Parathyroid adenoma (tissue), 2 donors: ENCODE measurements at regions not wholly inside any gene's neighbourhood (a gene's known extent, or its start where the extent isn't known, plus 50 kb on each side); places are given as distances from the start of the nearest gene placed in this dataset.

Experiments
- H2AFZ ChIP-seq: fragments of 300-600 bp; sonication (generic); one replicate; pipeline ENCODE4 v1.7.0; 2017; ENCODE audit warnings: antibody characterized with exemption, mild to moderate bottlenecking
- H3K27ac ChIP-seq: fragments of 300-600 bp; sonication (generic); one replicate; pipeline ENCODE4 v1.7.0; 2017
- H3K27me3 ChIP-seq: fragments of 300-600 bp; sonication (generic); one replicate; pipeline ENCODE4 v1.7.0; 2017; ENCODE audit warnings: low read length; ENCODE audit not compliant: control insufficient read depth, insufficient read depth
- H3K36me3 ChIP-seq: fragments of 300-600 bp; sonication (generic); one replicate; pipeline ENCODE4 v1.7.0; 2017; ENCODE audit warnings: low read length; ENCODE audit not compliant: control insufficient read depth, insufficient read depth
- H3K4me1 ChIP-seq: fragments of 300-600 bp; sonication (generic); one replicate; pipeline ENCODE4 v1.7.0; 2017; ENCODE audit warnings: control low read depth
- H3K4me2 ChIP-seq: fragments of 300-600 bp; sonication (generic); one replicate; pipeline ENCODE4 v1.7.0; 2017; ENCODE audit warnings: low read length
- H3K4me3 ChIP-seq: fragments of 300-600 bp; sonication (generic); one replicate; pipeline ENCODE4 v1.7.0; 2017; ENCODE audit warnings: low read depth, low read length
- H3K79me2 ChIP-seq: fragments of 300-600 bp; sonication (generic); one replicate; pipeline ENCODE4 v1.7.0; 2017; ENCODE audit warnings: control low read depth
- H3K9ac ChIP-seq: fragments of 300-600 bp; sonication (generic); one replicate; pipeline ENCODE4 v1.7.0; 2017; ENCODE audit warnings: mild to moderate bottlenecking
- H3K9me3 ChIP-seq: fragments of 300-600 bp; sonication (generic); one replicate; pipeline ENCODE4 v1.7.0; 2017; ENCODE audit warnings: low read length; ENCODE audit not compliant: control insufficient read depth
- CTCF ChIP-seq: fragments of 300-600 bp; sonication (generic); IDR thresholded peaks from one replicate; pipeline ENCODE4 v1.7.0; 2017; ENCODE audit warnings: antibody characterized with exemption, mild to moderate bottlenecking
- donor health status: primary hyperparathyroidism.

- H3K79me2 ChIP-seq = no peaks in the 10 kb centered on the region
- TF ChIP-seq CTCF = no peak
Observed at GRCh38 chr9:82088591-82088990, 100.0 kb downstream of the SPATA31D1 start.

GRCh38 chr9:82090046-82090445, 101.5 kb downstream of the SPATA31D1 start:
- no peaks in the 10 kb centered on the region for H3K4me1 ChIP-seq

More at GRCh38 chr9:82088591-82088990, 100.0 kb downstream of the SPATA31D1 start:
- Histone ChIP-seq H3K27me3 (no peaks in the 10 kb centered on the region), H3K9ac (no peak overlapping the region), H3K27ac (no peak overlapping the region), H3K4me3 (no peak overlapping the region), H3K36me3 (no peaks in the 10 kb centered on the region), H3K4me1 (no peaks in the 10 kb centered on the region), H3K9me3 (no peaks in the 10 kb centered on the region), H3K4me2 (no peak overlapping the region), H2AFZ (no peak overlapping the region)

GRCh38 chr9:82091100-82091499, 102.5 kb downstream of the SPATA31D1 start:
- Histone ChIP-seq H3K4me2 (no peak overlapping the region), H3K9ac (no peak overlapping the region), H3K9me3 (no peaks in the 10 kb centered on the region), H3K27ac (no peak overlapping the region), H3K4me1 (no peaks in the 10 kb centered on the region), H2AFZ (no peak overlapping the region), H3K79me2 (no peaks in the 10 kb centered on the region), H3K4me3 (no peak overlapping the region), H3K36me3 (no peaks in the 10 kb centered on the region), H3K27me3 (no peaks in the 10 kb centered on the region)
- TF ChIP-seq CTCF = no peak

More at GRCh38 chr9:82090046-82090445, 101.5 kb downstream of the SPATA31D1 start:
- H3K36me3 ChIP-seq = no peaks in the 10 kb centered on the region
- H3K79me2 ChIP-seq = no peaks in the 10 kb centered on the region
- H3K4me2 ChIP-seq = no peak overlapping the region
- no peaks in the 10 kb centered on the region for H3K9me3 ChIP-seq
- H3K27ac ChIP-seq = no peak overlapping the region
- no peaks in the 10 kb centered on the region for H3K27me3 ChIP-seq
- TF ChIP-seq CTCF = no peak
- H2AFZ ChIP-seq = no peak overlapping the region
- H3K4me3 ChIP-seq = no peak overlapping the region
- no peak overlapping the region for H3K9ac ChIP-seq

GRCh38 chr9:82091610-82092009, 103.0 kb downstream of the SPATA31D1 start:
- Histone ChIP-seq H3K36me3 (no peaks in the 10 kb centered on the region), H3K4me3 (no peak overlapping the region)

More at GRCh38 chr9:82091610-82092009, 103.0 kb downstream of the SPATA31D1 start:
- no peak overlapping the region for H2AFZ ChIP-seq
- no peaks in the 10 kb centered on the region for H3K27me3 ChIP-seq
- H3K9ac ChIP-seq = no peak overlapping the region
- no peaks in the 10 kb centered on the region for H3K79me2 ChIP-seq
- no peak overlapping the region for H3K4me2 ChIP-seq
- H3K4me1 ChIP-seq = no peaks in the 10 kb centered on the region
- no peak for TF ChIP-seq CTCF
- H3K27ac ChIP-seq = no peak overlapping the region
- no peaks in the 10 kb centered on the region for H3K9me3 ChIP-seq
